Panc1 (cell line): ENCODE measurements at regions not wholly inside any gene's neighbourhood (a gene's known extent, or its start where the extent isn't known, plus 50 kb on each side); places are given as distances from the start of the nearest gene placed in this dataset.

Experiments
- ATAC-seq: fragments of 200-7000 bp; cut with Tn5 transposase; 2 replicates; pipeline ENCODE4 v1.9.1; 2020; ENCODE audit warnings: mild to moderate bottlenecking, moderate library complexity
- BruUV-seq: library from RNA; stranded (reverse); fragments of 400-500 nt; replicated peaks from 2 replicates; lab custom pipeline; 2021; lab: Mats Ljungman, UMichigan
- CTCF ChIA-PET: fragments of 300-600 bp; sonication (Branson Sonifier 250); formaldehyde crosslinking; loops from one replicate; lab custom pipeline; 2022; ENCODE audit warnings: antibody characterized with exemption; lab: Charles Lee
- POLR2A ChIA-PET: fragments of 300-600 bp; sonication (Branson Sonifier 250); formaldehyde crosslinking; loops from one replicate; lab custom pipeline; 2022; ENCODE audit warnings: antibody characterized with exemption; lab: Charles Lee
- DNase-seq: peaks from one replicate; pipeline ENCODE4 v3.0.0-alpha.2; 2010; ENCODE audit warnings: low read depth, low spot score
- H3K27ac ChIP-seq: 2 replicates; pipeline ENCODE4 v1.5.1; 2011; ENCODE audit warnings: mild to moderate bottlenecking, low read length, inconsistent platforms
- H3K27me3 ChIP-seq: fragments of 200-500 bp; sonication (Bioruptor generic); 2 replicates; pipeline ENCODE4 v1.6.0; 2014; ENCODE audit warnings: low read length, inconsistent platforms; ENCODE audit not compliant: control insufficient read depth, insufficient read depth
- H3K36me3 ChIP-seq: fragments of 200-500 bp; sonication (Bioruptor generic); 2 replicates; pipeline ENCODE4 v1.5.1; 2014; ENCODE audit warnings: inconsistent platforms, mild to moderate bottlenecking, low read length, moderate library complexity; ENCODE audit not compliant: control insufficient read depth, insufficient read depth
- H3K4me1 ChIP-seq: 2 replicates; pipeline ENCODE4 v1.5.1; 2011; ENCODE audit warnings: inconsistent platforms, mild to moderate bottlenecking, low read length, moderate library complexity; ENCODE audit not compliant: control insufficient read depth, insufficient read depth
- H3K4me3 ChIP-seq, 2 experiments: 2 replicates each; pipeline ENCODE4 v1.5.1; 2011 to 2012; ENCODE audit warnings: low read depth in 2 of 2, low read length in 2 of 2, mild to moderate bottlenecking in 2 of 2, inconsistent platforms in 1 of 2, moderate library complexity in 1 of 2
- H3K9me3 ChIP-seq: fragments of 200-500 bp; sonication (Bioruptor generic); 2 replicates; pipeline ENCODE4 v1.5.1; 2014; ENCODE audit warnings: low read depth, mild to moderate bottlenecking, inconsistent platforms, low read length, moderate library complexity; ENCODE audit not compliant: control insufficient read depth, insufficient read depth
- CTCF ChIP-seq: fragments of 450-650 bp; IDR thresholded peaks from 2 replicates; pipeline ENCODE4 v1.5.1; 2017; ENCODE audit warnings: mild to moderate bottlenecking
- POLR2AphosphoS5 ChIP-seq: IDR thresholded peaks from 2 replicates; pipeline ENCODE4 v1.6.1; 2012; ENCODE audit warnings: mild to moderate bottlenecking, low read depth, low read length, moderate library complexity
- REST ChIP-seq, 2 experiments: IDR thresholded peaks; 2 replicates each; pipeline ENCODE4 v1.6.1; 2011 to 2012; ENCODE audit warnings: low read depth in 2 of 2, control low read depth in 1 of 2, low read length in 1 of 2, mild to moderate bottlenecking in 1 of 2, moderate library complexity in 1 of 2; ENCODE audit not compliant: insufficient read depth in 1 of 2
- SIN3A ChIP-seq: IDR thresholded peaks from 2 replicates; pipeline ENCODE4 v1.6.1; 2012; ENCODE audit warnings: low read depth, mild to moderate bottlenecking, low read length, moderate library complexity, borderline replicate concordance; ENCODE audit not compliant: insufficient read depth
- TCF7L2 ChIP-seq: IDR thresholded peaks from 2 replicates; pipeline ENCODE4 v1.6.1; 2011; ENCODE audit warnings: mild to moderate bottlenecking, low read depth, low read length, inconsistent platforms
- in situ Hi-C: cut with HindIII; loops from 2 replicates; pipeline ENCODE4 v1.10.0; 2016; ENCODE audit warnings: low sequenced_read_pairs, low pct_unique_long_range_greater_than_20kb
- intact Hi-C: fragments of 100-400 bp; cut with micrococcal nuclease; formaldehyde crosslinking; loops from one replicate; pipeline ENCODE4 v1.10.0; 2022; ENCODE audit not compliant: unreplicated experiment

GRCh38 chr3:153003441-153003840 lies 158.6 kb upstream of the RAP2B start:
- in situ Hi-C loops = no loop called here
- POLR2A ChIA-PET = interaction anchor here (0.5 kb wide), 1 partner anchor 531 kb away, joined by 4 read pairs; no protein-coding TSS in a partner anchor
- no peaks in the 10 kb centered on the region for H3K27me3 ChIP-seq
- no peak for DNase-seq
- no peak for TF ChIP-seq CTCF
- no peak for TF ChIP-seq REST (IDR thresholded peaks at IDR 0.05; ENCODE audit: insufficient read depth in 1 of 2, low read depth in 2 of 2, low read length in 1 of 2)
- TF ChIP-seq POLR2AphosphoS5 = no peak
- no peak for TF ChIP-seq TCF7L2
- no peak for TF ChIP-seq SIN3A
- no peak overlapping the region for H3K27ac ChIP-seq
- no peaks in the 10 kb centered on the region for H3K4me1 ChIP-seq
- H3K4me3 ChIP-seq = no peak overlapping the region
- intact Hi-C loops = no loop called here
- no peaks in the 10 kb centered on the region for H3K9me3 ChIP-seq
- no peak for ATAC-seq
- CTCF ChIA-PET = no interaction called here
- no peaks in the 10 kb centered on the region for H3K36me3 ChIP-seq
- BruUV-seq = no TSS peak

GRCh38 chr3:153003862-153004261 lies 158.2 kb upstream of the RAP2B start:
- ATAC-seq (no peak), DNase-seq (no peak)
- in situ Hi-C loops = no loop called here
- Histone ChIP-seq H3K4me1 (no peaks in the 10 kb centered on the region), H3K9me3 (no peaks in the 10 kb centered on the region), H3K36me3 (no peaks in the 10 kb centered on the region), H3K4me3 (no peak overlapping the region), H3K27me3 (no peaks in the 10 kb centered on the region), H3K27ac (no peak overlapping the region)
- BruUV-seq = no TSS peak
- intact Hi-C loops = no loop called here
- CTCF ChIA-PET = no interaction called here
- POLR2A ChIA-PET = interaction anchor here (0.5 kb wide), 1 partner anchor 530 kb away, joined by 4 read pairs; no protein-coding TSS in a partner anchor
- no peak for TF ChIP-seq SIN3A
- no peak for TF ChIP-seq TCF7L2
- no peak for TF ChIP-seq CTCF
- TF ChIP-seq POLR2AphosphoS5 = no peak
- TF ChIP-seq REST (IDR thresholded peaks at IDR 0.05; ENCODE audit: insufficient read depth in 1 of 2, low read depth in 2 of 2, low read length in 1 of 2) = no peak
